ENCODE measurements at regions not wholly inside any gene's neighbourhood (a gene's known extent, or its start where the extent isn't known, plus 50 kb on each side); places are given as distances from the start of the nearest gene placed in this dataset.
A peak's percentile ranks its signal among the peaks of the same experiment; 100 is the strongest.
"Not testable (repeated sequence)": the region's sequence is repeated elsewhere in the genome, so short reads cannot be mapped to it uniquely, and the experiment has no call there.

GRCh38 chr10:35896001-35896400, 253.9 kb upstream of the FZD8 start:
- no peak for DNase-seq (ENCODE audit: low spot score)

DNA sequence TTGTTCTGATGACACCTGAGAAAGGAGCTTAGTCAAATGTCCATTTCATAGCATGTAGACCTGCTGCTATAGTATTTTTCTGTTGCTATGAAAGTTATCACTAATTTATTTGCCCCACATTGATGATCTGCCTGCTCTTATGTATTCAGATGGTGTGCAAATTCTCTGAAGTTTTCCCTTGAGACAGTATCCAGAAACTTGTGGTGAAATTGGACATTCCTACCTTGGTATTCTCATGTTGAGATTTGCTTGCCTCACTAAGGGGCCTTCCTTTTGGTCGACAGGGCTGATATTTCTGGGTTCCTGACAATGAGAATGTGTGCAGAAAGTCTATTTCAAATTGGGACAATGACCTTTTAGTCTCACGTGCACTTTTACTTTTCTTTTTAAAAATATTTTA, 253.2 kb upstream of the FZD8 start:
- no peak for DNase-seq (ENCODE audit: low spot score)

DNA sequence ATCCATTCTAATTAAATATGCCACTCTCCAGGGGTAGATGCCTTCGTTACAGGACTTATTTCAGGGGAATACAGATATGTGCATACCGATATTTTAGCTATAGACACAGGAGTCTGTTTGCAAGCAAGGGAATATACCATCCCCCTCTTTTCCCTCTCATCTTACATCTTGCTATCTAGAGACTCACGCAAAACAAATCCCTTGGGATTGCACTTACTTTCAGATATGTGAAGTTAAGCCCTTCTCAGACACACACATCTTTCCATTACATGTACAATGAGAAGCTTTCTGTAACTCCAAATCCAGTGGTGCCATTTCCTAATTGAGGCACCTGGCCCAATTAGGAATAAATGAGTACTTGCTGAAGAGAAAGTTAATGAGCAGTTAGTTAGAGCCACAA, 250.4 kb upstream of the FZD8 start:
- DNase-seq (ENCODE audit: low spot score): no peak

DNA sequence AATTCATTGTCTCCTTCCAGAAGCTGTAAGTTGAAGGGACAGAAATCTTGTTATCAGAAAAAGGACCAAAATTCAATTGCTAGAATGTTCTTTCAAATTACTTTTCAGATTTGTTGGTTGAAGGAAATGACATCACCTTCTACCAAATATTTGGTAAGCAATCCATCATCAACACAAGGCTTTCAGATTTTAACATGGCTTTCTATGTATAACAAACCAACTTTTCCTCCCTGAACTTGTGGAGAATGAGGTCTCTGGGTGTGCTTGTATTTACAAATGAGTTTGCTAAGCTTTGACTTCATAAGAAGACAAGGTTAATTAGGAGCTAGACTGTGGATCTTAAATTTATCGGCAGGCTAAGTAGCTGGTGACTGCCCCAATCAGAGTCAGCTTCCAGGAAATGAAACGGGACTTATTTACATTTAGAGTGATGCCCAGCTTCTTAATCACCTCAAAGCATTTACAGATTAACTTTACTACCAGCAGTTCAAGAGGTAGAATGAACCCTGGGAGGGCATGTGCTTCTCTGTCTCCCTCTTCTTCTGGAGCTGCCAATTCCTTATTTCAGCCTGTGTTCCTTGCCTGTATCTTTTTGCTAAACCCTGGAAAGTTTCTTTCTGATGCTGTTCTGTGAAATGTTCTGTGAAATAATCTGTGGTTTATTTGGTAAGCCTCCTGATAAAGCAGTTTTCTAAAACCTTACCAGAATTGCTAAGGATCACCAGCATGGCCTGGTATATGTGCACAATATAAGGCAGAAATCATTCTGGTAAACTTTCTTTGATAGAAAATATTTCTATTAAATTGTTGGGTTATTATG, 248.8 kb upstream of the FZD8 start:
- DNase-seq (ENCODE audit: low spot score): no peak

- peak; percentile 4 for DNase-seq (ENCODE audit: low spot score)
These were observed 248.0 kb upstream of the FZD8 start for GRCh38 chr10:35889971-35890675.

GRCh38 chr10:35889226-35889625, 247.1 kb upstream of the FZD8 start:
- DNase-seq (ENCODE audit: low spot score): no peak

GRCh38 chr10:35888400-35888799, 246.3 kb upstream of the FZD8 start:
- no peak for DNase-seq (ENCODE audit: low spot score)

DNA sequence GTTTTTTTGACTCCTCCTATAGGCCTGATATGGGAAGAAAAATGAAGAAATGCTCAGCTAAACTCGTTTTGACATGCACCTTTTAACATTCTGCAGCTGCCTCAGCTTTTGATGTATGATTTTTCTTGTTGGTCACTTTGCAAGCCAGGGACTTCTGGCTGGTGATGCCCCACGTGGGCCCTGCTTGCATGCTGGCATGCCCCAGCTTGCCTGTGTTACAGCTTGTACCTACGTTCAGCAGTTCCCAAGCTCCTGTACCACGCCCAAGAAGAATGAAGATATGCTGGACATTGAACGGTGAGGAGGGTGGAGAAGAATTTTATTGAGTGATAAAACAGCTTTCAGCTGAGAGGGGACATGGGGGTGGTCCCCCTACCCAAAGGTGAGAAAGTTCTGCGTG, 245.6 kb upstream of the FZD8 start:
- DNase-seq (ENCODE audit: low spot score): no peak

DNA sequence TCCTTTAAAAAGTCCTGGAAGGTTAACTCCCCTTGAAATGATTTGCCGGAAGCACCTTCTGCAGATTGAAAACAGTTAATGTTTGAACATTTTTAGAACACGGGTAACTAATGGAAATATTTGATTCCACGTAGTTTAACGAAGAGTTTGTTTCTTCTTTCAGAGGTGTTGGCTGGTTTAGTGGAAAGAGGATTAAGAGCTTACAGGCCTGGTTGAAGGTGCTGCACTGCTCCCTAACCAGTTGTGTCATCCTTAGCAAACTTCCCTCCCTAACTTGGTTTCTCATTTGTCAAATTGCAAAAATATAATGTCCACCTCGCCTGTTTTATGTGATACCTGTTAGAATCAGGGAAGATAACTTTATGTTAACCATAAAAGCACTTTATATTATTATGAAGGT, 243.0 kb upstream of the FZD8 start:
- DNase-seq (ENCODE audit: low spot score): no peak

- no peak for DNase-seq (ENCODE audit: low spot score)
These were observed 242.6 kb upstream of the FZD8 start for GRCh38 chr10:35884657-35885071.

- DNase-seq (ENCODE audit: low spot score): no peak
These were observed 240.5 kb upstream of the FZD8 start for GRCh38 chr10:35882422-35883150.

GRCh38 chr10:35881320-35881719, 239.2 kb upstream of the FZD8 start:
- no peak for DNase-seq (ENCODE audit: low spot score)

- no peak for DNase-seq (ENCODE audit: low spot score)
These were observed 234.2 kb upstream of the FZD8 start for GRCh38 chr10:35876248-35876647.

- no peak for DNase-seq (ENCODE audit: low spot score)
These were observed 233.1 kb upstream of the FZD8 start for GRCh38 chr10:35875016-35875676.

DNA sequence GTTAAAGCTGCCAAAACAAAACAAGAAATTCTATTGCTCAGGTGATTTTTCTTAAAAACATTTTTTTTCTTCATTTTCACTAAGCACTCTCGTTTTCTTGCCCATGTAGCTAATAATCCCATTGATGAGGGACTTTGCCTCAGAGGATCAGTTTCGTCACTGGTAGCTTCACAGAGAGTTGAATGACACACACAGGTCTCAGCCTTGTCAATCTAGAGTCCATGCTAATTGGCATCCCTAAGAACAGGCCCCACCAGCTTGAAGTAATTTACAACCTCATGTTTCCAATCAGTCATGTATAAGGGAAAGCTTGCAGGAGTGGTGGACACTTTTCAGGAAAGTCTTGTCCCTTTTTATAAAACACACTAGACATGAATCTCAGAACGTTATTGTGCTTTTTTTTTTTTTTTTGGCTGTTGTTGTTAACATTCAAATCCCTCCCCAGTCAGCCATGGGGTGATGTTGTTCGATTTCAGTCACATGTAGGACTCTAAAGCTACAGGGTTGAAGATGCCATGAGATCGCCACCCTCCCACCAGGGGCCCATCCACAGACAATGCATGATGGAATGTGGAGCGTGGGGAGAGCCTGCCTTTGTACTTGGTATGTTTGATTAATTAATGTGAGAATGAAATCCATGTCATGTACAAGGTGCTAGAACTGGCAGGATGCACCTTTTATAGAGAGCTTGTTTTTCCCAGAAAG, 232.4 kb upstream of the FZD8 start:
- DNase-seq (ENCODE audit: low spot score): no peak

DNA sequence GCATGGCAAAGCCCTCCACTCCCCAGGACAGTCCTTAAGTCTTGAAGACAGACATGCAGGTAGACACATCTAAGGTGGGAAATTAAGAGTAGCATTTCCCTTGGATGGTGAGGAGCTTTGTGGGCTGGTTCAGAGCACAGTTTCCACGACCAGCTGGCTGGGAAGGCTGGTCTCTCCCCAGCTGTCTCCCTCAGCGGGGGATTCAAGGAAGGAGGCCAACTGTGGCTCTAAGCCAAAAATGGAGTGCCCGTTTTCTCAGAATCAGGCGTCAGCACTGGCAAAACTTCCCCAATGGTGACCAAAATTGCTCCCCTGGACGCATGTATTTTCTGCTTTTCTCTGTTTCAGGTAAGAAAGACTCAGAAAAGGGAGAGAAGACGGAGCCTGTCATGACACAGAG, 230.6 kb upstream of the FZD8 start:
- no peak for DNase-seq (ENCODE audit: low spot score)

GRCh38 chr10:35870665-35871310, 228.7 kb upstream of the FZD8 start:
- no peak for DNase-seq (ENCODE audit: low spot score)

DNA sequence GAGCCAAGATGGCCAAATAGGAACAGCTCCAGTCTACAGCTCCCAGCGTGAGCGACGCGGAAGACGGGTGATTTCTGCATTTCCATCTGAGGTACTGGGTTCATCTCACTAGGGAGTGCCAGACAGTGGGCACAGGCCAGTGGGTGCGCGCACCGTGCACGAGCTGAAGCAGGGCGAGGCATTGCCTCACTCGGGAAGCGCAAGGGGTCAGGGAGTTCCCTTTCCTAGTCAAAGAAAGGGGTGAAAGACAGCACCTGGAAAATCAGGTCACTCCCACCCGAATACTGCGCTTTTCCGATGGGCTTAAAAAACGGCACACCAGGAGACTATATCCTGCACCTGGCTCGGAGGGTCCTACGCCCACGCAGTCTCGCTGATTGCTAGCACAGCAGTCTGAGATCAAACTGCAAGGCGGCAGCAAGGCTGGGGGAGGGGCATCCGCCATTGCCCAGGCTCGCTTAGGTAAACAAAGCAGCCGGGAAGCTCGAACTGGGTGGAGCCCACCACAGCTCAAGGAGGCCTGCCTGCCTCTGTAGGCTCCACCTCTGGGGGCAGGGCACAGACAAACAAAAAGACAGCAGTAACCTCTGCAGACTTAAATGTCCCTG, 216.7 kb upstream of the FZD8 start:
- DNase-seq (ENCODE audit: low spot score): not testable (repeated sequence)

DNA sequence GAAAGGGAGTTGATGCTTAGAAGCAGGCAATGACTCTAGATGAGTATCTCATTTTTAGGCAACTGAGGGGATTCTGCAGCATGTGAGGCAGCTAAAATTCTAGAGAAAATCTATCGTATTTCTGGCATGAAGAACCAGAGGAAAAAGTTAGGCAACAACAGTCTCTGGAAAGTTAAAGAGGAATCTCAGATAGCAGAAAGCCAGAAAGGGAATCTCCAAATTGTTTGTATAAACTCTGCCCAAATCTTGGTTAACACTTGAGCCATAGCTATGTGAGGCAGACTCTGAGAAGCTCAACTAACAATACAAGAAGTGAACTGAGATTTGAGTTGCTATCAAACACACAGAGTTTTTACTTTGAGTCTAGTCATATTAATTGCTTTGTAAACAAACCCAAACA, 215.8 kb upstream of the FZD8 start:
- no peak for DNase-seq (ENCODE audit: low spot score)

DNA sequence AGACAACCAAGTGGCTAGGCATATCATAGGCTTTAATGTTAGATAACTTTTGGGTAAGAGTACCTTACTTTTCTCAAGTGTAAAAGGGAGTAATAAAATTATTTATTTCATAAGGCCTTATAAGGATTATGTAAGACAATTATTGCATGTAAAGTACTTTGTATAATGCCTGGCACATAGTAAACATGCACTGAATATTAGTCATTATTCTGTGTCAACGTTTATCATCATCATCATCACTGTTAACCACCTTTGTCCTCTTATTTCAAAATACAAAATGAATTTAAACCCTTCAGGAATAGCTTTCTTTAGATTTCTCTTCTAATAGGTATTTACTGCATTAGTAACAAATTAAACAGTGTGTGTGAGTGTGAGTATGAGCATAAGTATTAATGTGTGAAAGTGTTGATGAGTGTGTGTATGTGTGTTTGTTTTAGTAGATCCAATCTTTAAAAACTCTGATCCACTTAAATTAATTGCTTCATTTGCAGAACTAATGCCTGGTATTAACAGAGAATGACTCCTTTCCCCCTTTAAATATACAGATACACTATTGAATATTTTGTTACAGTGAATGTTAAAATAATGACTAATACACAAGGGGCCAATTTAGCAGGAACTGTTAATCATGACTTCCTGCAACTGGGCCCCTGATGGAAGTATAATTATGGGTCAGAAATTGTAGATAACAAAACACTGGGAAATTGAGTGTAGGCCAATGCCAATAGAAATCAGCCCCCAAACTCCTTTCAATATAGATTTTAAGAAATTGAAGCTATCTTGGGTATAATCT, 213.3 kb upstream of the FZD8 start:
- no peak for DNase-seq (ENCODE audit: low spot score)

Data from LoVo (cell line).